Peyer's patch (tissue), 4 donors: ENCODE measurements at regions not wholly inside any gene's neighbourhood (a gene's known extent, or its start where the extent isn't known, plus 50 kb on each side); places are given as distances from the start of the nearest gene placed in this dataset.

ENCODE experiments used
- DNase-seq, 3 donors: peaks; one replicate each; pipeline ENCODE4 v3.0.0-alpha.2; 2017 to 2019
- H3K27ac ChIP-seq, 4 donors: fragments of 200-600 bp; sonication (generic); one replicate each; pipeline ENCODE4 v1.5.1; 2016 to 2019
- H3K27me3 ChIP-seq, 2 donors: fragments of 200-600 bp; sonication (generic); one replicate each; pipeline ENCODE4 v1.5.1; 2019
- H3K36me3 ChIP-seq, 3 donors: fragments of 200-600 bp; sonication (generic); one replicate each; pipeline ENCODE4 v1.5.1; 2016 to 2019
- H3K4me1 ChIP-seq, 4 donors: fragments of 200-600 bp; sonication (generic); one replicate each; pipeline ENCODE4 v1.5.1; 2016 to 2019
- H3K4me3 ChIP-seq, 4 donors: fragments of 200-600 bp; sonication (generic); 1 replicate in 3 of 4; 2 replicates in 1 of 4; pipeline ENCODE4 v1.5.1; 2016 to 2019; ENCODE audit warnings: mild to moderate bottlenecking in 1 of 4
- H3K9me3 ChIP-seq, 4 donors: fragments of 200-600 bp; sonication (generic); one replicate each; pipeline ENCODE4 v1.5.1; 2016 to 2019; ENCODE audit warnings: mild to moderate bottlenecking in 1 of 4
- POLR2A ChIP-seq, 2 donors: fragments of 450-650 bp; IDR thresholded peaks; one replicate each; pipeline ENCODE4 v1.5.1; 2017; ENCODE audit warnings: antibody characterized with exemption in 2 of 2, mild to moderate bottlenecking in 2 of 2, moderate library complexity in 2 of 2
- TF ChIP-seq, protein P1 (sequence below), 6 experiments: fragments of 450-650 bp in 4 of 6; fragments of 200-600 bp in 2 of 6; sonication (generic) in 1 of 6; IDR thresholded peaks; one replicate each; pipeline ENCODE4 v1.5.1; 2017 to 2019; ENCODE audit warnings: antibody characterized with exemption in 6 of 6, mild to moderate bottlenecking in 3 of 6, moderate library complexity in 1 of 6

DNA sequence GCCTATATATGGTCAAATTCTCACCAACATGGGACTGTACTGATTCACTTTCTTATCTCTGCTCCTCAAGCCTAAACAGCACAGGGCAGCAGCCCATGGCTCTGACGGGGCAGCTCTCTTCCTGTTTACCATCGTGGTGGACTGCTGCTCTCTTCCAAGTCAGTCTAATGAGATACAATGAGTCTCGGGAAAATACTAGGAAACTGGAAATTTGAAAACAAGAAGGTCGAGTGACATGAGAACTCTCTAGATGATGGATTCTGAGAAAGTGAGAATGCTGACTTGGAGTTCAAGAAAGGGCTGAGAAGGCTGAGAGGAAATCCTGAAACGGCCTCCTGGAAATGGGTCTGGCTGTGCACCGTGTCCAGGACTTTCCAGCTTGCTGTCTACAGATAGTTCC lies 122.8 kb upstream of the ARGLU1 start:
- H3K36me3 ChIP-seq, result no peaks in the 10 kb centered on the region
- no peak overlapping the region for H3K4me3 ChIP-seq
- H3K27me3 ChIP-seq, result no peaks in the 10 kb centered on the region
- no peak overlapping the region for H3K27ac ChIP-seq
- no peaks in the 10 kb centered on the region for H3K4me1 ChIP-seq
- H3K9me3 ChIP-seq, result no peaks in the 10 kb centered on the region
- no peak for DNase-seq
- TF ChIP-seq POLR2A (IDR thresholded peaks at IDR 0.05), result no peak
- TF ChIP-seq, protein P1, sequence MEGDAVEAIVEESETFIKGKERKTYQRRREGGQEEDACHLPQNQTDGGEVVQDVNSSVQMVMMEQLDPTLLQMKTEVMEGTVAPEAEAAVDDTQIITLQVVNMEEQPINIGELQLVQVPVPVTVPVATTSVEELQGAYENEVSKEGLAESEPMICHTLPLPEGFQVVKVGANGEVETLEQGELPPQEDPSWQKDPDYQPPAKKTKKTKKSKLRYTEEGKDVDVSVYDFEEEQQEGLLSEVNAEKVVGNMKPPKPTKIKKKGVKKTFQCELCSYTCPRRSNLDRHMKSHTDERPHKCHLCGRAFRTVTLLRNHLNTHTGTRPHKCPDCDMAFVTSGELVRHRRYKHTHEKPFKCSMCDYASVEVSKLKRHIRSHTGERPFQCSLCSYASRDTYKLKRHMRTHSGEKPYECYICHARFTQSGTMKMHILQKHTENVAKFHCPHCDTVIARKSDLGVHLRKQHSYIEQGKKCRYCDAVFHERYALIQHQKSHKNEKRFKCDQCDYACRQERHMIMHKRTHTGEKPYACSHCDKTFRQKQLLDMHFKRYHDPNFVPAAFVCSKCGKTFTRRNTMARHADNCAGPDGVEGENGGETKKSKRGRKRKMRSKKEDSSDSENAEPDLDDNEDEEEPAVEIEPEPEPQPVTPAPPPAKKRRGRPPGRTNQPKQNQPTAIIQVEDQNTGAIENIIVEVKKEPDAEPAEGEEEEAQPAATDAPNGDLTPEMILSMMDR (IDR thresholded peaks at IDR 0.05), result no peak

DNA sequence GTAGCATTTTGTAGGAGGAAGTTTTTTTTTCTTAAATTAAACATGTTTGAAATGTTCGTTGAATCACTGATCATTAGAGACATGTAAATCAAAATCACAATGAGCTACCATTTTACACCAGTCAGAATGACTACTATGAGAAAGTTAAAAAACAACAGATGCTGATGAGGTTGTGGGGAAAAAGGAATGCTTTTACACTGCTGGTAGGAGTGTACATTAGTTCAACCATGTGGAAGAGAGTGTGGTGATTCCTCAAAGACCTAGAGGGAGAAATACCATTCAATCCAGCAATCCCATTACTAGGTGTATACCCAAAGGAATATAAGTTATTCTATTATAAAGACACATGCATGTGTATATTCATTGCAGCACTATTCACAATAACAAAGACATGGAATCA lies 122.0 kb upstream of the ARGLU1 start:
- no peaks in the 10 kb centered on the region for H3K9me3 ChIP-seq

DNA sequence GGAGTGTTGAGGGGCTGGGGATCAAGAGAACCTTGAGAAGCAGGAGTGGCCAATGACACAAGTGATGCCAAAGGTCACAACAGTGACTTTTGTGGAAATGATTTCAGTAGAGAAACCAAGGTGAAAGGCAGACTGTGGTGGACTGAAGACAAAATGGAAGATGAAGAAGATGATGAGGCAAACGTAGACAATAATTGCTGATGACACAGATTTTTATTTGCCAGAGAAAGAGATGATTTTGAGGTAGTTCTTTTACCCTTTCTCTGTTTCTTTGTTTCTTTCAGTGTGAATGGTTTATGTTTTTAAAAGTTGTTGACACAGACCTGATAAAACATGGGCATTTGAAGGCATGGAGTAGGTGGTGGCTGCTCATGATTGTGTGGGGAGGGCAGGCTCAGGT lies 121.0 kb upstream of the ARGLU1 start:
- DNase-seq, result no peak
- Histone ChIP-seq H3K36me3 (no peaks in the 10 kb centered on the region), H3K4me3 (no peak overlapping the region), H3K27ac (no peak overlapping the region), H3K4me1 (no peaks in the 10 kb centered on the region), H3K27me3 (no peaks in the 10 kb centered on the region), H3K9me3 (no peaks in the 10 kb centered on the region)
- TF ChIP-seq, protein P1 (IDR thresholded peaks at IDR 0.05), result no peak
- no peak for TF ChIP-seq POLR2A (IDR thresholded peaks at IDR 0.05)

More for the DNA sequence above, 122.0 kb upstream of the ARGLU1 start:
- no peaks in the 10 kb centered on the region for H3K27me3 ChIP-seq
- H3K4me3 ChIP-seq, result no peak overlapping the region
- no peak for DNase-seq
- no peaks in the 10 kb centered on the region for H3K36me3 ChIP-seq
- H3K27ac ChIP-seq, result no peak overlapping the region
- H3K4me1 ChIP-seq, result no peaks in the 10 kb centered on the region
- TF ChIP-seq, protein P1 (IDR thresholded peaks at IDR 0.05), result no peak
- no peak for TF ChIP-seq POLR2A (IDR thresholded peaks at IDR 0.05)

DNA sequence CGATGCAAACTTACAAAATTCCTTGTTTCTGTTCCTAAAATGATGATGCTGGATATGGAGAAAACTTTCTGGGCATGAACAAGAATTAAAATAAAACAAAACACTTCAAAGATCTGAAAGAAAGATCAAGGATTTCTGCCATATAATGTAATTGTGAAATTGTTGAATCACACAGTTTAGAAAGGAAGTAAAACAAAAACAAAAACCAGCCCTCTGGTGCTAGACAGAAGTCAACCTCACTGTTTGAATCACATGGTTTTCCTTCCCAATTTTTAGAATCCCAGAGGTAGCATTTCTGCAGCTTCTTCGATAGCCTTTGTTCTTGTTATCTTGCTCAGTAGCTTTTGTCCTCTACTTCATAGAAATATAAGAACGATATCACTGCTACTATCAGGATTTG lies 118.2 kb upstream of the ARGLU1 start:
- H3K4me3 ChIP-seq, result no peak overlapping the region
- peaks cover 0 to 5% (median 0%) of the 10 kb centered on the region in 4 donors for H3K4me1 ChIP-seq
- no peak for DNase-seq
- no peaks in the 10 kb centered on the region for H3K9me3 ChIP-seq
- no peaks in the 10 kb centered on the region for H3K27me3 ChIP-seq
- TF ChIP-seq POLR2A (IDR thresholded peaks at IDR 0.05), result no peak
- TF ChIP-seq, protein P1 (IDR thresholded peaks at IDR 0.05), result no peak
- no peaks in the 10 kb centered on the region for H3K36me3 ChIP-seq
- no peak overlapping the region for H3K27ac ChIP-seq

DNA sequence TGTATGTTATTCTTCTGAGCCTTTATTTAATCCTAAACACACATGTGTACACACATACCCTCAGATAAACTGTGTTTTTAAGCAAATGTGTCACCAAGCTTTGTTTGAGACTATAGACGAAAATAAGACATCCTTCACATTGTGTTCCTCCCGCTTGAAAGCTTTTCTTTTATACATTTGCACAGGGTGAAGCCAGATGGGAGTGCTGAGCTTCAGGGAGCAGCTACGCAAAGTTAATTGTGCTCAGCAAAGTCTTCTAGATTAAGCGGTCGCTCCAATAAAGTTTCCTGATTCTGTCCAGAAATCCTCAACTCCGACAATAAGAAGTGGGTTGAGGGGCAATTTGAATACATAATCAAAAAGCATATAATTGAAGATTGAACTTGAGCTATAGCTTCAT lies 117.2 kb upstream of the ARGLU1 start:
- no peaks in the 10 kb centered on the region for H3K36me3 ChIP-seq
- no peak overlapping the region for H3K4me3 ChIP-seq
- TF ChIP-seq, protein P1 (IDR thresholded peaks at IDR 0.05), result no peak
- no peak for TF ChIP-seq POLR2A (IDR thresholded peaks at IDR 0.05)
- no peak overlapping the region for H3K27ac ChIP-seq
- H3K9me3 ChIP-seq, result no peaks in the 10 kb centered on the region
- peaks cover 0 to 5% (median 0%) of the 10 kb centered on the region in 4 donors for H3K4me1 ChIP-seq
- no peak for DNase-seq
- H3K27me3 ChIP-seq, result no peaks in the 10 kb centered on the region

DNA sequence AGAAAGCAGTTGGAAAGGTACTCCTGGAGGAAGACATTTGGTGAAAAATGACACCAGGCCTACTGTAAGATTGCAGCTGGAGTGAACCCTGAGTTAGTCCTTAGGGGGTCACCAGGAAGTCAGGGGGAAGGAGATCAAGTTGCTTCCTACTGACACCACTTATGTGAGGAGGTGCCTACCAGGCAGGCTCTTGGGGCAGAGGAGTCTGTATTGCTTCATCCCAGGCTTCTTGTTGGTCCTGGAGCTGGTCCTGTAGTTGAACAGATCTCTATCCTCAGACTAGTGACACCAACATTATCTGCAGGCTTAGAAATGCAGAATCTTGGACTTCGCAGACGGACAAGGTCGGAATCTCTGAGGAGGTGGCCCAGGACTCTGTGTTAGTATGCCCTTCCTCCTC lies 116.0 kb upstream of the ARGLU1 start:
- Histone ChIP-seq H3K27me3 (no peaks in the 10 kb centered on the region), H3K27ac (no peak overlapping the region), H3K4me3 (no peak overlapping the region), H3K9me3 (no peaks in the 10 kb centered on the region), H3K36me3 (no peaks in the 10 kb centered on the region), H3K4me1 (peaks cover 0 to 5% (median 0%) of the 10 kb centered on the region in 4 donors)
- DNase-seq, result no peak
- TF ChIP-seq, protein P1 (IDR thresholded peaks at IDR 0.05), result no peak
- no peak for TF ChIP-seq POLR2A (IDR thresholded peaks at IDR 0.05)
